CD4-positive, alpha-beta T cell treated with Interferon alpha-2 for 1 hour (primary cell): ENCODE measurements at regions not wholly inside any gene's neighbourhood (a gene's known extent, or its start where the extent isn't known, plus 50 kb on each side); places are given as distances from the start of the nearest gene placed in this dataset.
"Not testable (repeated sequence)": the region's sequence is repeated elsewhere in the genome, so short reads cannot be mapped to it uniquely, and the experiment has no call there.

Source experiments
- DNase-seq, 2 donors: peaks; one replicate each; pipeline ENCODE4 v3.0.0-alpha.2; 2020 to 2022

DNA sequence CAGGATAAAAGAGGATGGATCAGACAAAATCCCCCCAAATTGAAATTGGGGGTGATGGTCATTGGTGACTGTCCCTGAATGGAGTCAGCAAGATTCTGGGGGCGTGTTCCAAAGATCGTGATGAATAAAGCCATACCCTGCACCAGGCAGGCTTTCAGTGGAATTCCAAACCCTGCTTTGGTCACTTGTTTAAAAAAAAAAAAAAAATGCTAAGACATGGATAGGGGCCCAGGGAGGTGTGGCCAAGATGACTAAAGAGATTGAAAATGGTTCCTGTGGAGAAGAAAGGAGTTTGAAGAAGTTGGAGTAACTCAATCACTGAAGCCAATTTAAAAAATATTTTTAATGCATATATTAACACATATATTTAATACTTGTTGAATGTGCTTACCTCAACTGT lies 161.4 kb upstream of the KCNG1 start:
- DNase-seq: no peak

DNA sequence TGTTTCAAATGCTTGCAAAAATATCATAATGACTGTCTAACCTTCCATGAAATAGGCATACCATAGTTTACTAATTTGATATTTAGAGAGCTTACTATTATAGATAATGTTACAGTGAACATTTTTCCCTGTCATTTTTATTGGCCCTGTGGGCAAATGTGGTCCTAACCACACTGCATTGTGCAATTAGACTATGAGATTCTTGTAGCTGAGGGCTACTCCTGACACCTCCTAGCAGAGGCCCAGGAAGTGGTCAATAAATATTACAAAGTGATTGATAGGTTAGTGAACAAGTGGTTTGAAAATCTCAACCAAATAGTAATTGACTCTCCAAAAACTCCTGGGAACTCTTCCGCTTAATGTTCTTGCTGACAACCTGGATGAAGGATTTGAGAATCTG lies 160.5 kb upstream of the KCNG1 start:
- DNase-seq: no peak

DNA sequence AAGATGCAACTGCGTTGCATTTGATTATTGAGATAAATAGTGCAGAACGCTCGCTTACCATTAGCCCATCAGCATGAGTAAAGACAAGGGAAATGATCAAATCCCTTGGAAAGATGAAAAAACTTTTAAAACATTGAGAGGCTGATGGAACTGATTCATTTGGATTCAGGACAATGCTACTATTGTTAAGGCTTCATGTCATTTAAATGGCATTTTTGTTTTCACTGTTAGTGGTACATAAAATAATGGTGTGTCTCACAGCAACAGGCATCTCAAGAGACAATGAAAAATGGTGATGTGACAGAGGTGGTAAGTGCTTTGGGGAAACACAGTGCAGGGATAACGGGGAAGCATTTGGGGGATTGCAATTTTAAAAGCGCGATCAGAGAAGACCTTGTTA lies 159.7 kb upstream of the KCNG1 start:
- no peak for DNase-seq

DNA sequence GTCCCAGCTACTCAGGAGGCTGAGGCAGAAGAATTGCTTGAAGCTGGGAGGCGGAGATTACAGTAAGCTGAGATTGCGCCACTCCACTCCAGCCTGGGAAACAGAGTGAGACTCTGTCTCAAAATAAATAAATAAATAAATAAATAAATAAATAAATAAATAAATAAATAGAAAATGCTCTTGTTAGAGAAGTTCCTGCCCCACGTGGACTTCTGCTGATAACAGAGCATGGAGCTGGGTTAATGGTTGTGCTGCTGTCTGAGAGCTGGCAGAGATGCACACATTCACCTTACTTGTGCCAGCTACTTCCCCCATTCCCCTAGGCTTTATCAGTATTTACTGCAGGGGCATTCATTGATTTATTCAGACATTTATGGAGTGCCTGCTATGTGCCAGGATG lies 155.2 kb upstream of the KCNG1 start:
- DNase-seq: no peak

GRCh38 chr20:51176876-51177275 lies 154.0 kb upstream of the KCNG1 start:
- DNase-seq: no peak

GRCh38 chr20:51176446-51176845 lies 153.5 kb upstream of the KCNG1 start:
- no peak for DNase-seq

DNA sequence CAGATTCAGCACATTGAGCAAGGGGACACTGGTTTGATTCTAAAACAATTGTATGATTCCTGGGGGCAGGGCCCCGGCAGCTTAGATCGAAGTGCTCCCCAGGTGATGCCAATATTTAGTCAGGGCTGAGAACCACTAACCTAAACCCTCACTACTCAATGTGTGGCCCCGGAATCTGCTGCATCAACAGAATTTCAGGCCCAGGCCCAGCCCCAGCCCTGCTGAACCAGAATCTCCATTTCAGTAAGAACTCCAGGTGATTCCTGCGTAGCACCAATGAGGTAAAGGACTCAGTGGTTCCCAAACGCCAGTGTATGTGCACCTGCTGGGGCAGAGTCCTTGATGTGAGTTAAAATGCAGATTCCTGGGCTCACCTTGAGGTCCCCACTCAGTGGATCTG lies 152.8 kb upstream of the KCNG1 start:
- DNase-seq: no peak

GRCh38 chr20:51175156-51175555 lies 152.2 kb upstream of the KCNG1 start:
- DNase-seq: no peak

DNA sequence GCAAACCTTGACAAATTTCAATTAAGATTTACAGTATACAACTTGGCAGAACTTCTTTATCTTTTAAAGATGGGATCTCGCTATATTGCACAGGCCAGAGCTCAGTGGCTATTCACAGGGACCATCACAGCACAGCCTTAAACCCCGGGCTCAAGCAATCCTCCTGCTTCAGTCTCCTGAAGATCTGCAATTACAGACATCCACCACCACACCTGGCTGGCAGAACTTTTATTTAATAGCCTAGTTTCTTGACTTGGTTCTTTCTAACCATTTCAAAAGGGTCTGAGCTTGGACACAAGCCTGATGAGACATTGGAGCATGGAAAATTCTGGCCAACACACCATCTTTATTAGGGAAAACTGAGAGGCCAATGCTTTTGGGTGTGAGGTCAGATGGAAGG lies 151.6 kb upstream of the KCNG1 start:
- no peak for DNase-seq

GRCh38 chr20:51172558-51173428 lies 149.9 kb upstream of the KCNG1 start:
- DNase-seq: no peak

GRCh38 chr20:51171141-51171540 lies 148.2 kb upstream of the KCNG1 start:
- DNase-seq: no peak

GRCh38 chr20:51169813-51170212 lies 146.9 kb upstream of the KCNG1 start:
- DNase-seq: no peak

DNA sequence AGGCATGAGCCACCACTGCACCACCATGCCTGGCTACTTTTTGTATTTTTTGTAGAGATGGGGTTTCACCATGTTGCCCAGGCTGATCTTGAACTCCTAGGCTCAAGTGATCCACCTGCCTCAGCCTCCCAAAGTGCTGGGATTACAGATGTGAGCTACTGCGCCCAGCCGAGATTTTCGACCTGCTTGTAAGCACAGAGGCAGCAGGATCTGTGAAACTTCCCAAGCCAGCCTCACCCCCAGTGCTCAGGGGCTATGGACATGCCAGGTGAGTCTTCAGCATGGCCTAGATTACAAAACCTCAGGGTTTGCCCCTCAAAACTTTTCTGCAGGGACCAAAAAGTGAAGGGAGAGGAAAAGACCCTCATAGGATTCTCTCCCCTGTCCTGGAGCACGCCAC lies 145.0 kb upstream of the KCNG1 start:
- DNase-seq: not testable (repeated sequence)

- DNase-seq: no peak
Observed at GRCh38 chr20:51166489-51166888, 143.6 kb upstream of the KCNG1 start.

- DNase-seq: no peak
Observed at GRCh38 chr20:51165131-51165530, 142.2 kb upstream of the KCNG1 start.

DNA sequence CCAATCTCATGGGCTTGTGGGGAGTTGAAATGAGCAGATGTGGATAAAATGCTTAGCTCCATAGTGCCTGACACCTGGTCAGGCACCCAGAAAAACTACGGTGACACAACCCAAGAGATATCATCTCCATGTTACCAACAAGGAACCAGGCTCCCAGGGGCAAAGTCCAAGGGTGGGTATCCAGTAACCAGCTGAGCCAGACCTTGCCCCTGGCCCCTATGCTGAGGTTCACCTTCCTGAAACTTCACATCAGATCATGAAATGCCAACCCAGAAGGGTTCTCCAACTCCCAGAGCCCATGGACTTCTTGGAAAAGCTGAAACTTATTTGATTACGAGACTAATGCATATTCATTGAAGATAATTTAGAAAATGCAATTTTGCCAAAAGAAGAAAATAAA lies 141.8 kb upstream of the KCNG1 start:
- DNase-seq: no peak

DNA sequence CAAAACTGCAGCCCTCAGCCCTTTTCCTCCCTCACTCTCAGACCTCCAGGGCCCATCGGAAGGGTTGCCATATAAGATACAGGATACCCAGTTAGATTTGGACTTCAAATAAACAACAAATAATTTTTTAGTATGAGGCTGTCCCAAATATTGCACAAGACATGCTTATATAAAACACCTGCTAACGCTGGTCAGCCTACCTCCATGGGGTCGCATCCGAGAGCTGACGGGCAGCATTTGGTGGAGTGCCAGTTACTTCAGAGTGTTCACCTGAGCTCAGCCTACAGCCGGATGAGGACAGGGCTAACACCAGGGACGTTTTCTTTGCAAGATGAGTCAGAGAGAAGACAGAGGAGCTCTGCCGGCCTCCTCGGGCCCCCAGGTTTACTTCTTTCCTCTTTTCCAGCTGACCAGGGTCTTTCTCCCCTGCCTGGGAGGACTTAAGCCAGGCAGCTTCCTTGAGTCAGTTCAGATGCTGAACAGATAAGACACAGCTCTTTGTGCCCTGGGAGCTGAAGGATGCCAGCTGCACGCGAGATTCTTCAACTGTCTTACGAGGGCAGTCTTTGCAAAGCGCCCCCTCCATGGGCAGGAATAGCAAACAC lies 141.2 kb upstream of the KCNG1 start:
- no peak for DNase-seq

DNA sequence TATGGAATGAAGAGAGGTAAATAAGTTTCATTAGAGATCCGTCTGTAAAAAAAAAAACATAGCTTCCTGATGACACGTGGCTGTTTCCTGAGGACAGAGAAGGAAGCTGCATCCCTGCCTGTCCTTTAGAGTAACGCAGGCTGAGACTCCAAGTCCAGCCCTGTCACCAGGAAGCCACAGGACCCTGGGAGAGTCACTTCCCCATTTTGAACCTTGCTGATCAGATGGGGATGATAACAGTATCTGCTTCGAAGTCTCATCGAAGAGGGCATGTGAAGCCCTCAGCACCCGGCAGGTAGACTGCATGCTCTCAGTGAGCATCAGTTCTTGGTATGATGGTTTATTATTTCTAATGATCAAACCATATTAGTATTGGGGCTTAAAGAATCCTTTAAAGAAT lies 139.1 kb upstream of the KCNG1 start:
- DNase-seq: no peak

- DNase-seq: no peak
Observed at GRCh38 chr20:51160821-51161220, 137.9 kb upstream of the KCNG1 start.

DNA sequence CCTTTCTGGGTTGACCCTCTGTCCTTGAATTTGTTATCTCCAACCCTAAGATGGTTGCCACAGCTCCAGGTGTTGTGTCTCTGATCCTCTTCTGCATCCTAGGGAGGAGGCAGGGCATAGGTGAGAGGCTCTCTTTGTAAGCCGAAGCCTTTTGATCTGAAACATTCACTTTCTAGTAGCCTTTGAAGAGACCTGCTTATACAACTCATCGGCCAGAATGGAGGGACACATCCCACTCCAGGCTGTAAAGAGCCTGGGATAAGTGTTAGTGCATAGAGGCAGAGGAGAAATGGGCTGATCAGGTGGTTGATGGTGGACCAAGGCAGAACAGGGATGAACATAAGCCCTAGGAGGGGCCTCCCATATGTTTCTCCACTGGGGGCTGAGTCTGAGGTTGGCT lies 137.1 kb upstream of the KCNG1 start:
- DNase-seq: no peak

DNA sequence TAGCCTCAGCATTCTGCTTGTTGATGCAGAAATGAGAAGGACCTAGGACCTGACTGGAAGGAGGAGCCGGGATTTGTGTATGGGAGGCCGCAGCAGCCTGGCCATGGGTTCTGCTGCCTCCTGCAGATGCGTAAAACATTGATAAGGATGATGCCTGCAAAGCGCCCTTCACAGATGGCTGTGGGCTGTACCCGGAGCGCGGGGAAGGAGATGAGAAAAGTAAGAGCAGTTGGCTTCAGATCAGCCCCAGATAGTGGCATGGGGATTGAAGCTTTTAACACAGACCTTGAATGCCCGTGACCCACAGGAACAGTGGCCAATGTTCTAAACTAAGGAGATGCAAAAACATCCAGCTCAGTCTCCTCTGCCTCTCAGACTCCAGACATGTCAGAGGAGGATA lies 136.4 kb upstream of the KCNG1 start:
- no peak for DNase-seq

- DNase-seq: no peak
Observed at GRCh38 chr20:51158226-51158625, 135.3 kb upstream of the KCNG1 start.

DNA sequence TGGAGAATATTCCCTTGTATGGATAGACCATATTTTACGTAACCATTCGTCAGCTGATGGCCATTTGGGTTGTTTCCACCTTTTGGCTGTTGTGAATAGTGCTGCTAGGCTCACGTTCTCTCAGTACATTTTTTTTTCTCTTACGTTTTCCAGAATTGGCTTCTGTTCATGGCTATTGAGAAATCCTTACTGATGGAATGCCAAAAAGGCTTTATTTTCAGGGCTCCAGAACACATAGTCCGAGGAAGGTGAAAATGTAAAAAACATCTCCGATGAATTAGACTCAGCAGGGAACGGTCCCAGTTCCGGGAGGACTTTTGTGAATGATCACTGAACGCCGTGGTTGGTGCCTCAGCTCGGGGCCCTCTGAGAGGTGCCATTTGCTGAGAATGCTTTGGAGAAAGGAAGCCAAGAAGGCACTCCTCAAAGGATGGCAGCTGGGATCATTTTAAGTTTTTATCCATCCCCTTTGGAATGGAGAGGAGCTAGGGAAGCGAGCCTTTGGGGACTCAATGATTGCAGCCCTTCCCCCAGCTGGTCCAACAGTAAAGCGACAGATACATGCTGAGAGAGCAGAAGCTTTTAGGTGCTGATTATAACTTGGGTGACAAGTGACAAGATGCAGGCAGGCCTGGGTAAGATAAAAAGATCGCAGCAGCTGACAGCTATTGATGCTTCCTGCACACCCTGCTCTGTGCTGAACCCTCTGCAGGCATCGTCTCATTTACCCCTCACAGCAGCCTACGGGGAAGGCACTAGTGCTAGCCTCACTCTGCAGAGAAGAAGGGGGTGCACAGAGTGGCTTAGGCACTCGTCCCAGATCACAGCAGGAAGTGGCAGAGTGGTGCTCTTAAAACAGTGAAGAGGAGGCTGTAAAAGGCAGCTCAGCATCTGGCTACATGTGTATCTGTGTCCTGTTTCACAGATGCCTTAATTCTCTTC lies 133.4 kb upstream of the KCNG1 start:
- DNase-seq: no peak
